ENCODE measurements at regions not wholly inside any gene's neighbourhood (a gene's known extent, or its start where the extent isn't known, plus 50 kb on each side); places are given as distances from the start of the nearest gene placed in this dataset.

DNA sequence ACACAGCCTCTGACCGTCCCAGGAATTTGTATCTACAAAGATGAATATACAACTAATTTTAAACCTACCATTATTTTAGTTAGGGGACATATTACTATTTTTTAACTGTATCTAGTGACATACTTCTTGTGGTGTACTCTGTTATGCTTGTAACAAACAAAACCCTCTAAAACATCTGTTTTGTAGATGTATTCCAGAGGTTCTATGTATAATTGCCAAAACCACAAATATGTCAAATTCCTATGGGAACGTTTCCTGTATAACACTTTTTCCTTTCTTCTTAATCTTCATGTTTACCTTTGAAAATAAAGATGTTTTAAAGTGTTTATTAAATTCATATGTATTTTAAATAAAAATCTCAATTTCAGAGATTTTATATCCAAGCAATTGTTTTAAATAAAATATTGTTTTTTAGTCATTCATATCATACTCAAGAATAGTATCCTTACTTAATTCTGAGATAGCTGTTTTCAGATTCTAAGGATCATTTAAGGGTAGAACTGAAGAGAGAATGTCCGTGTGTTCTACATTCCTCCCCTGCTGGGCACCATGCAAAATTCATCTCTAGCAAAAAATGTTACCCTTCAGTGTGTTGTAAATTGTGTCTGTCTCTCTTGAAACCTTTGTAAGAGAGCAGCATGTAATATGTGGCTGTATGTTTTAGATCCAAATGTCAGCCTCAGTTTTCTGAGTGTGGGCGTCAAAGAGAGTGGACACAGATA, 1327.7 kb downstream of the EFNB2 start:
- H3K36me3 ChIP-seq, result no peaks in the 10 kb centered on the region
- TF ChIP-seq Cebpa-rat (IDR thresholded peaks at IDR 0.05), result no peak
- H3K9me3 ChIP-seq, result no peaks in the 10 kb centered on the region
- no peaks in the 10 kb centered on the region for H3K4me1 ChIP-seq
- no peak overlapping the region for H3K9ac ChIP-seq
- H3K27me3 ChIP-seq, result no peaks in the 10 kb centered on the region
- H3K4me2 ChIP-seq, result no peak overlapping the region
- H4K20me1 ChIP-seq, result no peaks in the 10 kb centered on the region
- no peak overlapping the region for H3K27ac ChIP-seq
- H3K4me3 ChIP-seq, result no peak overlapping the region

DNA sequence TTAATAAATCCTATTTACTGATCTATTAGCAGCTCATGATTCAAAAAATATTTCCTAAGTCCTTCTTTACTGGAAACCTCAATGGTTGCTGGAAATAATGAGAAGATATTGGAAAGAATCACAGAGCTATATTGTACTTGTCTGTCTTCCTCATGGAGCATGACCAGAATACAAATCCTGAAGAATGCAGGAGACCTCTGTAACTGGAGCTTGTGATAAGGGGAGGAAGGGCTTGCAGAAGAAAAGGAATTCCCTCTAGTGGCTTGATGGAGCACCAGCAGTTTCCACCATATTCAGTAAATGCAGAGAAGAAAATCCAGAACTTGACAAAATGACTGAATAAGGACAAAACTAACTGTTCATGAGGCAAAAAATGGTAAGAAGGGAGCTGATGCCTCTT, 1333.1 kb downstream of the EFNB2 start:
- TF ChIP-seq Cebpa-rat (IDR thresholded peaks at IDR 0.05), result no peak
- Histone ChIP-seq H3K9ac (no peak overlapping the region), H3K9me3 (no peaks in the 10 kb centered on the region), H3K4me1 (no peaks in the 10 kb centered on the region), H3K27me3 (no peaks in the 10 kb centered on the region), H3K36me3 (no peaks in the 10 kb centered on the region), H3K27ac (no peak overlapping the region), H3K4me3 (no peak overlapping the region), H4K20me1 (no peaks in the 10 kb centered on the region), H3K4me2 (no peak overlapping the region)

DNA sequence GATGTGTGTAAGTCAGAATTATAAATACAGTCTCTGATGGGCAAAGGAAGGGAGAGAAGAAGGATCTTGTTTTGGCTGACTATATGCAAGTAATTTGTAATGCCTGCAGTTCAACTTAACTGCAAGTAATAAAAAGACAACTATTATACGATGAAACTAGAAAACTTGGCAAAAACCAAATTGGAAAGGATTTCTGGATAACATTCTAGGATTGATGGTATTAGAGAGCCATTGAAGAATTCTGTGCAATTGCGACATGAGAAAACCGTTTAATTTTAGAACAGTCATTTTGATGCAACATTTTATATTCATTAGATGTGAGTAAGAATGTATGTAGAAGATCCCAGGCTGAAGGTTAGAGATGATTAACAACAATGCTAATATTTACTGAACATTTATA, 1334.1 kb downstream of the EFNB2 start:
- Histone ChIP-seq H3K27ac (no peak overlapping the region), H3K4me3 (no peak overlapping the region), H3K9ac (no peak overlapping the region), H3K4me1 (no peaks in the 10 kb centered on the region), H3K9me3 (no peaks in the 10 kb centered on the region), H3K36me3 (no peaks in the 10 kb centered on the region), H3K4me2 (no peak overlapping the region), H3K27me3 (no peaks in the 10 kb centered on the region), H4K20me1 (no peaks in the 10 kb centered on the region)
- TF ChIP-seq Cebpa-rat (IDR thresholded peaks at IDR 0.05), result no peak

DNA sequence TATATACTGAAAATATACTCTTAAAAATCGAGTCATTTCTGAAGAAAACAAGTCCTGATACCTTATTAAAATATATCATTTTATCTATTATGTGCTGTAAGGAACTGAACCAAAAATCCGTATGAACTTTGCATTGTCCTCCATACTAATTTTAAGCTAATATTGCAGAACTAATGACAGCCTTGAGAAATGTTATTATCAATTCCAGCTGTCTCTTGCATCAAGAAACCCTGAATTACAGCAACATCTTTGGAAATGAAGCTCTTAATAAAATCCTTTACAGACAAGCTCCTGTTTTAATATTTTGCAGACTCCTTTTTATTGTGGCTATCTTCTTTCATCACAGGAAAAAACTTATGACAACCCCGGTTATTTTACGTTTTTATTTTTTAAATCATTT, 1335.3 kb downstream of the EFNB2 start:
- no peak overlapping the region for H3K9ac ChIP-seq
- H3K4me2 ChIP-seq, result no peak overlapping the region
- H3K9me3 ChIP-seq, result no peaks in the 10 kb centered on the region
- no peaks in the 10 kb centered on the region for H3K4me1 ChIP-seq
- H3K36me3 ChIP-seq, result no peaks in the 10 kb centered on the region
- no peaks in the 10 kb centered on the region for H3K27me3 ChIP-seq
- no peak for TF ChIP-seq Cebpa-rat (IDR thresholded peaks at IDR 0.05)
- H3K4me3 ChIP-seq, result no peak overlapping the region
- H3K27ac ChIP-seq, result no peak overlapping the region
- H4K20me1 ChIP-seq, result no peaks in the 10 kb centered on the region

DNA sequence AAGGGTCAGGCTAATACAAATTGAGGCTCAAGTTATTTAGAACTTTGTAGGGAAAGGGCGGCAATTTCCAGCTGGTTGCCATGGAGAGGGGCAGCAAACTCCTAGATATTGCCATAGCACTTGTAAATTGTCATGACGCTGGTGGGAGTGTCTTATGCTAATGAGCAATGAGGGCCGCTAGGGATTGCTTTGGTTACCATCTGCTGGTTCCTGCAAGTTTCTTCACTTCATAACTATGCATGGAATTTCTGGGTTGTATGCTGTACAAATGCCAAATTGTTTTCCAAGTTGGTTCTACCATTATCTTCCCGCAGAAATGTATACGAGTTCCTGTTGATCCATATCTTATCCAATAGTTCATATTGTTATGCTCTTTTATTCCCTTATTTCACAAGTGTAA, 1339.4 kb downstream of the EFNB2 start:
- Histone ChIP-seq H3K9ac (no peak overlapping the region), H3K9me3 (no peaks in the 10 kb centered on the region)

DNA sequence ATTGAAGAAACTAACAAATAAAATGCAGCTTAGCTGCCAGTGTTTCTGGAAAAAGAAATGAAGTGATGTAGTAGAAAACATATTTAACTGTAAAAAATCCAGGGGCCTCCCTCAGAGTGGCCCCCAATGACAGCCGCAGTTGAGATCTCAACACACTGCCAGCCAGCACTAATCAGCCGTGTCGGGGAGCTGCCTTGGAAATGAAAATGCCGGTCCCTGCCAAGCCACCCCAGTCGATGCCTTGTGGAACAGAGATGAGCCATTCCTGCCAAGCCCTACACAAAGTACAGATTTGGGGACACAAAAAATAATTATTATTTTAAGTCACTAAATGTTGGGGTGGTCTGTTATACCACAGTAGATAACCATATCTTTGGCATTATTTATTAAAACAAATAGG, 1342.4 kb downstream of the EFNB2 start:
- H3K27ac ChIP-seq, result no peak overlapping the region
- no peaks in the 10 kb centered on the region for H3K9me3 ChIP-seq
- no peak for TF ChIP-seq Cebpa-rat (IDR thresholded peaks at IDR 0.05)
- H3K36me3 ChIP-seq, result no peaks in the 10 kb centered on the region
- no peaks in the 10 kb centered on the region for H3K27me3 ChIP-seq
- no peaks in the 10 kb centered on the region for H3K4me1 ChIP-seq
- no peak overlapping the region for H3K9ac ChIP-seq
- H3K4me2 ChIP-seq, result no peak overlapping the region
- H3K4me3 ChIP-seq, result no peak overlapping the region
- H4K20me1 ChIP-seq, result no peaks in the 10 kb centered on the region

More for the DNA sequence above, 1339.4 kb downstream of the EFNB2 start:
- H3K4me1 ChIP-seq, result no peaks in the 10 kb centered on the region
- no peak overlapping the region for H3K27ac ChIP-seq
- H3K27me3 ChIP-seq, result no peaks in the 10 kb centered on the region
- H4K20me1 ChIP-seq, result no peaks in the 10 kb centered on the region
- TF ChIP-seq Cebpa-rat (IDR thresholded peaks at IDR 0.05), result no peak
- no peak overlapping the region for H3K4me3 ChIP-seq
- H3K36me3 ChIP-seq, result no peaks in the 10 kb centered on the region
- no peak overlapping the region for H3K4me2 ChIP-seq

DNA sequence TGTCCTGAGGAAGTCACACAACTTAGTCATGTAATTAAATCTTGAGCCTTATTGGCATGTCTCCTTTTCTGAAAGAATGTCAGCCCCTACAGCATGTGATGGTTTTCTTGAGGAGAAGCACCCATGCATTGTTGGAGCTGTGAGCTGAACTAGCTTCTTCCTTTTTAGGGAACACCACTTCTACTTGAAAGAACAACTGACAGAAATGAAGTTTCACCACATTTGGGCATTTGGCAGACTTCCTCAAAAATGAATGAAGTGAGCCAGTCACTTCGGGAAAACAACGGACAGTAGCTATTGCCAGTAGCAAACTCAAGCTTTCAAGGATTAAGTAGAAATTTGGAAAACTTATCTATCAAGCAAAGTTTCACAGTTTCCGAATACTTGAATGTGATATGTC, 1351.3 kb downstream of the EFNB2 start:
- H3K4me3 ChIP-seq, result no peak overlapping the region

DNA sequence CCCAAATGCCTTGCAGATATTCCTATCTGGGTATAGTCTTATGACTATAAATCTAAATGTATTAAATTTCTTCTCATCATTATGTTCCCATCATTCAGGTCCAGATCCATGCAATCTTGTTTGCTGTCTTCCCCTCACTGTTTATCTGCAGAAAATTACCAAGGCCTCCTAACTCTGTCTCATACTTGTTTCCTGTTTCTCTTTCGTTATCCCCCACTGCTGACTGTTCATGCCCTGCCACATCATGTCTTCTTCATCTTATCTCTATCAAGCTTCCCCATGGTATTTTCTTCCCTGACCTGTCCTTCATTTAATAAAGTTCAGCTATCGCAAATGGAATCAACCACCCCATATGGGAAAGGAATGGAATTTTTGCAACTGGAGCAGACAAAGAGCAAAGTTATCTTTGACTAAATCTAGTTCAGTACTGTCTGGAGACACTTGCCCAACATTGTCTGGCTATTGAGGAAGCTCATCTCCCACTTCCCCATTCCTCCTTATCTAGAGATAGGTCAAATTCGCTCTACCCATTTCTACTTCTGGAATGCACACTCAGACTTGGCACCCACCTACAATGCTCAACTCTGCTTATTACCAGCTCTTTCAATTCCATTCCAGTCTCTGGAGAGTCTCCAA, 1358.1 kb downstream of the EFNB2 start:
- Histone ChIP-seq H3K36me3 (no peaks in the 10 kb centered on the region), H3K9me3 (no peaks in the 10 kb centered on the region), H3K27ac (no peak overlapping the region), H3K4me2 (no peak overlapping the region), H3K9ac (no peak overlapping the region), H3K27me3 (no peaks in the 10 kb centered on the region), H3K4me1 (no peaks in the 10 kb centered on the region), H3K4me3 (no peak overlapping the region), H4K20me1 (no peaks in the 10 kb centered on the region)
- no peak for TF ChIP-seq Cebpa-rat (IDR thresholded peaks at IDR 0.05)

More for the DNA sequence above, 1351.3 kb downstream of the EFNB2 start:
- Histone ChIP-seq H4K20me1 (no peaks in the 10 kb centered on the region), H3K4me2 (no peak overlapping the region), H3K9me3 (no peaks in the 10 kb centered on the region), H3K4me1 (no peaks in the 10 kb centered on the region), H3K36me3 (no peaks in the 10 kb centered on the region), H3K27ac (no peak overlapping the region), H3K9ac (no peak overlapping the region), H3K27me3 (no peaks in the 10 kb centered on the region)
- TF ChIP-seq Cebpa-rat (IDR thresholded peaks at IDR 0.05), result no peak

DNA sequence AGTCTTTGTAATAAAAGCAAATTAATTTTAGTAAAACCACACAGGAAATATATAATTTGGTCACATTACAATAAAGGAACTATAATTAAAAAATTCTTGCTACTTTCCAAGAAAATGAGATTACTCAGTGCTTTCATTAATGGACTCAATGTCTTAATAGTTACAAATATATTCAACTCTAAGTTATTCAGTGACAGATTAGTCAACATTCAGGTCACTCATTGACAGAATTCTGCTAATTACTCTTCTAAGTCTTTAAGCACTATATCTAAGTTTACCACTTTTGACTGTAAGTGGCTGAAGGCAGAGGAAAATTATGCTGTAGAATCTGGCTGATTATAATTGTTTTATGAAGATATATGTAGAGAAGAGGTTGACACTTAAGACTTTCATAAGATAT, 1365.0 kb downstream of the EFNB2 start:
- H3K4me2 ChIP-seq, result no peak overlapping the region
- no peak for TF ChIP-seq Cebpa-rat (IDR thresholded peaks at IDR 0.05)
- H3K36me3 ChIP-seq, result no peaks in the 10 kb centered on the region
- no peaks in the 10 kb centered on the region for H3K27me3 ChIP-seq
- no peaks in the 10 kb centered on the region for H3K4me1 ChIP-seq
- H3K4me3 ChIP-seq, result no peak overlapping the region
- H3K9me3 ChIP-seq, result no peaks in the 10 kb centered on the region
- no peaks in the 10 kb centered on the region for H4K20me1 ChIP-seq
- H3K27ac ChIP-seq, result no peak overlapping the region
- H3K9ac ChIP-seq, result no peak overlapping the region

DNA sequence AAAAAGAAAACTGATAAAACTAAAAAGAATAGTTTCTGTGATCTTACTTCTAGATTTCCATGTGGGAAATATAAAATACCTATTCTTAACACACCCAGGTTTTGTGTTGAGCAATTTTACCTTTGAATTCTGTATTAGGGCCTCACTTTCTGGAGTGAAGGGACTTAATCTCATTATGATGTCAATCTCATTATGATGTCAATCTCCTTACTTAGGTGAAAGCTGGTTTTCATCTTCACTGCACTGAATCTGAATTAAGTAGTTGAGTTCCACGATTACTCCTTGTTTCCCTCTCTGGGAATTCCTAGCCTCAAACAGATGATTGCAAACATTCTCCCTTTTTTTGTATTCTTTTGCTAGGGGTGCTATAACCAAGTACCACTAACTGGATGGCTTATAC, 1367.2 kb downstream of the EFNB2 start:
- TF ChIP-seq Cebpa-rat (IDR thresholded peaks at IDR 0.05), result no peak
- no peaks in the 10 kb centered on the region for H3K36me3 ChIP-seq
- H4K20me1 ChIP-seq, result no peaks in the 10 kb centered on the region
- H3K9me3 ChIP-seq, result no peaks in the 10 kb centered on the region
- no peaks in the 10 kb centered on the region for H3K4me1 ChIP-seq
- H3K27ac ChIP-seq, result no peak overlapping the region
- no peak overlapping the region for H3K4me3 ChIP-seq
- H3K27me3 ChIP-seq, result no peaks in the 10 kb centered on the region
- H3K9ac ChIP-seq, result no peak overlapping the region
- H3K4me2 ChIP-seq, result no peak overlapping the region
